Lung (tissue), 11 donors: ENCODE measurements at regions not wholly inside any gene's neighbourhood (a gene's known extent, or its start where the extent isn't known, plus 50 kb on each side); places are given as distances from the start of the nearest gene placed in this dataset.

Source experiments
- ATAC-seq: fragments of 200-7000 bp; cut with Tn5 transposase; one replicate; pipeline ENCODE4 v1.9.1; 2020; ENCODE audit warnings: moderate number of reproducible peaks; ENCODE audit not compliant: insufficient read depth, low FRiP score
- DNase-seq, 3 donors: peaks; one replicate each; pipeline ENCODE4 v3.0.0-alpha.2; 2013 to 2017
- H3K27ac ChIP-seq, 2 donors: one replicate each; pipeline ENCODE4 v1.5.1; 2013; ENCODE audit warnings: mild to moderate bottlenecking in 2 of 2, moderate library complexity in 2 of 2, control low read depth in 1 of 2, inconsistent platforms in 1 of 2, low read depth in 1 of 2, low read length in 1 of 2
- H3K27me3 ChIP-seq, 3 donors: one replicate each; pipeline ENCODE4 v1.5.1; 2013; ENCODE audit warnings: low read length in 2 of 3; ENCODE audit not compliant: control insufficient read depth in 3 of 3, insufficient read depth in 3 of 3
- H3K36me3 ChIP-seq, 4 donors: one replicate each; pipeline ENCODE4 v1.5.1; 2013; ENCODE audit warnings: low read length in 4 of 4, mild to moderate bottlenecking in 1 of 4, moderate library complexity in 1 of 4; ENCODE audit not compliant: control insufficient read depth in 4 of 4, insufficient read depth in 4 of 4
- H3K4me1 ChIP-seq, 5 donors: one replicate each; pipeline ENCODE4 v1.5.1; 2013; ENCODE audit warnings: low read length in 5 of 5, mild to moderate bottlenecking in 2 of 5, moderate library complexity in 1 of 5; ENCODE audit not compliant: control insufficient read depth in 5 of 5, insufficient read depth in 5 of 5
- H3K4me3 ChIP-seq: one replicate; pipeline ENCODE4 v1.5.1; 2013; ENCODE audit warnings: mild to moderate bottlenecking, control low read depth, moderate library complexity
- H3K9ac ChIP-seq, 2 donors: one replicate each; pipeline ENCODE4 v1.5.1; 2013; ENCODE audit warnings: low read length in 2 of 2, control low read depth in 1 of 2; ENCODE audit not compliant: insufficient read depth in 1 of 2
- H3K9me3 ChIP-seq, 4 donors: one replicate each; pipeline ENCODE4 v1.5.1; 2013; ENCODE audit warnings: low read length in 3 of 4, mild to moderate bottlenecking in 1 of 4, moderate library complexity in 1 of 4; ENCODE audit not compliant: control insufficient read depth in 4 of 4, insufficient read depth in 3 of 4
- WGBS, 2 donors: extraction: QIAGEN DNeasy Blood & Tissue Kit; methylation state at CpG; one replicate each; pipeline ENCODE4 v1.1.7; 2013; 5-methylcytosine and 5-hydroxymethylcytosine counted together
- TF ChIP-seq, protein P1 (sequence below): IDR thresholded peaks from 2 replicates; pipeline ENCODE4 v1.5.1; 2012; ENCODE audit warnings: mild to moderate bottlenecking; ENCODE audit errors: control extremely low read depth, extremely low read depth
- donor health status: control.
- donor health status: control.
- donor health status: Bipolar disorder and iron deficiency.
- donor health status: healthy.
- donor health status: DM: yes; HTN: yes; CAD: no.

DNA sequence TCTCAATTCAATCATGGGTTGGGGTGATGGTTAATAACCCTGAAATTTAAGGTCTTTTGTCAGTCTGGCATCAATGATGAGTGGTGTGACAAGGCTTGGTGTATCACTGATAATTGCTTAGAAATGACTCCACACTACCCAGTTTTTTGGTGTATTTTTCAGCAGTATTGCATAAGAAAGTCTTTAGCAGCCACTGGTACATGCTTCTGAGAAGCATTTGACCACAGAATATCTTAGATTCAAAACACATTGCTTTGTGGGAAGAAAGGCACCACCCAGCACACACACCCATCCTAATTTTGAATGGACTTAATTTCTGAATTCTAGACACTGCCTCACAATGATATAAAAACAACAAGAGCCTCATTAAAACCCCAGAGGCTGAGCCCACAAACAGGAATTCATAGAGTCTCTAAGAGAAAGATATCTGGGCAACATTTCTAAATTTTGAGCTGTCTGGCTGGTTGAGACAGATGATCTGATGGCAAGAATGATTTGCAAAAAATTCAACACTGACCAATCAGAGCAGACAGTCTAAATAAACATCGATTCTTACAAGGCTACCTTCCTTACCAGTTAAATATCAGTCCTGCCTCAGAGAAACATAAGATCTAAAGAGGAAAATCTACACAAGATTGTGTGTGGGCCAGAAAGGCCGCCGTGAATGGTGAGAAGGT is 114.7 kb upstream of the CYP1B1 start:
- DNase-seq (no peak), ATAC-seq (no peak)
- TF ChIP-seq, protein P1, sequence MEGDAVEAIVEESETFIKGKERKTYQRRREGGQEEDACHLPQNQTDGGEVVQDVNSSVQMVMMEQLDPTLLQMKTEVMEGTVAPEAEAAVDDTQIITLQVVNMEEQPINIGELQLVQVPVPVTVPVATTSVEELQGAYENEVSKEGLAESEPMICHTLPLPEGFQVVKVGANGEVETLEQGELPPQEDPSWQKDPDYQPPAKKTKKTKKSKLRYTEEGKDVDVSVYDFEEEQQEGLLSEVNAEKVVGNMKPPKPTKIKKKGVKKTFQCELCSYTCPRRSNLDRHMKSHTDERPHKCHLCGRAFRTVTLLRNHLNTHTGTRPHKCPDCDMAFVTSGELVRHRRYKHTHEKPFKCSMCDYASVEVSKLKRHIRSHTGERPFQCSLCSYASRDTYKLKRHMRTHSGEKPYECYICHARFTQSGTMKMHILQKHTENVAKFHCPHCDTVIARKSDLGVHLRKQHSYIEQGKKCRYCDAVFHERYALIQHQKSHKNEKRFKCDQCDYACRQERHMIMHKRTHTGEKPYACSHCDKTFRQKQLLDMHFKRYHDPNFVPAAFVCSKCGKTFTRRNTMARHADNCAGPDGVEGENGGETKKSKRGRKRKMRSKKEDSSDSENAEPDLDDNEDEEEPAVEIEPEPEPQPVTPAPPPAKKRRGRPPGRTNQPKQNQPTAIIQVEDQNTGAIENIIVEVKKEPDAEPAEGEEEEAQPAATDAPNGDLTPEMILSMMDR, result no peak
- Histone ChIP-seq H3K9me3 (no peaks in the 10 kb centered on the region), H3K4me1 (peaks cover 0 to 14% (median 0%) of the 10 kb centered on the region in 5 donors), H3K27me3 (no peaks in the 10 kb centered on the region), H3K27ac (no peak overlapping the region), H3K9ac (no peak overlapping the region), H3K36me3 (no peaks in the 10 kb centered on the region), H3K4me3 (no peak overlapping the region)
- 91 to 94% methylated on average over 3 of the region's 3 CpGs for WGBS, 2 donors

- no peaks in the 10 kb centered on the region for H3K27me3 ChIP-seq
- H3K36me3 ChIP-seq, result no peaks in the 10 kb centered on the region
- H3K27ac ChIP-seq, result no peak overlapping the region
- TF ChIP-seq, protein P1, result no peak
- peak; percentile 61 to 87 (median 72) for DNase-seq
- no peaks in the 10 kb centered on the region for H3K9me3 ChIP-seq
- 42 to 69% methylated on average over 5 of the region's 5 CpGs for WGBS, 2 donors
- H3K4me3 ChIP-seq, result no peak overlapping the region
- H3K9ac ChIP-seq, result peak overlapping the region in 1 of 2 donors; percentile 40
- H3K4me1 ChIP-seq, result peaks cover 0 to 14% (median 0%) of the 10 kb centered on the region in 5 donors
- ATAC-seq, result no peak
Measured at GRCh38 chr2:38187541-38188011, 111.6 kb upstream of the CYP1B1 start.

DNA sequence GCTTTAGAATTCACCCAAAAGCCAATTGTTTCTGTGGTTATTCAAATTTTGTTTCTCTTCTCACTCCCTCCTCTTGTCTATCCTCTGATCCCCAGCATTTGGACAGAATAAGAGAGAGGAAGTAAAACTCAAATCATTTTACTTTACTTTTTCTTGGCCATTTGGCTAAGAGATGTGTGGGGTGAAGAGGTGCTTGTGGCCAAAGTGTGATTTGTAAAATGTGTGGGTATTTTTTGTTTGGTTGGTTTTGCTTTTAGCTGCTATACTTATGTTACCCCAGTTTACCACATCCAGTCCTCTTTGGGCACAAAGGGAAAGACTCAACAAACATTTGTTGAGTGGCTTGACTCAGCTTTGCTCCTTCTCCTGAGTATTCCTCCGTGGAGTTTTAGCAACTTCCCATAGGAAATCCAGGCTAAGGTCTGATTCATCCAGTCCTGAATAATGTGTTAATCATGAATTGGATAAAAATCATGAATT is 109.1 kb upstream of the CYP1B1 start:
- Histone ChIP-seq H3K36me3 (no peaks in the 10 kb centered on the region), H3K27me3 (no peaks in the 10 kb centered on the region), H3K9ac (no peak overlapping the region), H3K27ac (peak overlapping the region in 1 of 2 donors; percentile 38), H3K4me3 (no peak overlapping the region), H3K4me1 (peaks cover 0 to 14% (median 0%) of the 10 kb centered on the region in 5 donors), H3K9me3 (no peaks in the 10 kb centered on the region)
- DNase-seq, result no peak
- 44 to 67% methylated on average over 1 of the region's 1 CpG for WGBS, 2 donors
- TF ChIP-seq, protein P1, result no peak
- ATAC-seq, result no peak
